Activated naive CD4-positive, alpha-beta T cell treated with anti-CD3 and anti-CD28 coated beads for 36 hours (primary cell): ENCODE measurements at regions not wholly inside any gene's neighbourhood (a gene's known extent, or its start where the extent isn't known, plus 50 kb on each side); places are given as distances from the start of the nearest gene placed in this dataset.
"Not testable (repeated sequence)": the region's sequence is repeated elsewhere in the genome, so short reads cannot be mapped to it uniquely, and the experiment has no call there.

Experiments
- CTCF ChIA-PET: fragments of 350-600 bp; sonication (Branson Sonifier 250); formaldehyde crosslinking; loops from one replicate; lab custom pipeline; 2021; ENCODE audit warnings: antibody characterized with exemption; lab: Charles Lee
- DNase-seq: peaks from one replicate; pipeline ENCODE4 v3.0.0-alpha.2; 2020
- H3K27ac Mint-ChIP-seq: one replicate; pipeline ENCODE4 v1.8.0; 2021; ENCODE audit warnings: mild to moderate bottlenecking, mixed read lengths
- H3K27me3 Mint-ChIP-seq: one replicate; pipeline ENCODE4 v1.8.0; 2021; ENCODE audit warnings: low read depth, mixed read lengths
- H3K36me3 Mint-ChIP-seq: one replicate; pipeline ENCODE4 v1.8.0; 2021; ENCODE audit warnings: low read depth, mixed read lengths
- H3K4me1 Mint-ChIP-seq: one replicate; pipeline ENCODE4 v1.8.0; 2021; ENCODE audit warnings: low read depth, mixed read lengths
- H3K4me3 Mint-ChIP-seq: one replicate; pipeline ENCODE4 v1.8.0; 2021; ENCODE audit warnings: mild to moderate bottlenecking, moderate library complexity, mixed read lengths
- H3K9me3 Mint-ChIP-seq: one replicate; pipeline ENCODE4 v1.8.0; 2021; ENCODE audit warnings: mixed read lengths
- intact Hi-C: fragments of 100-400 bp; cut with micrococcal nuclease; formaldehyde crosslinking; loops from one replicate; pipeline ENCODE4 v1.15.1; 2023

GRCh38 chr9:108033976-108034964, 544.7 kb upstream of the KLF4 start:
- peaks cover 7% of the 10 kb centered on the region for H3K9me3 Mint-ChIP-seq
- no peaks in the 10 kb centered on the region for H3K4me1 Mint-ChIP-seq
- CTCF ChIA-PET: no interaction called here
- H3K27ac Mint-ChIP-seq: no peak overlapping the region
- intact Hi-C loops: no loop called here
- no peak overlapping the region for H3K4me3 Mint-ChIP-seq
- H3K27me3 Mint-ChIP-seq: peaks cover 3% of the 10 kb centered on the region
- no peak for DNase-seq
- no peaks in the 10 kb centered on the region for H3K36me3 Mint-ChIP-seq

GRCh38 chr9:108032079-108032478, 542.5 kb upstream of the KLF4 start:
- H3K4me1 Mint-ChIP-seq, intact Hi-C loops, DNase-seq, H3K27ac Mint-ChIP-seq, H3K27me3 Mint-ChIP-seq, H3K4me3 Mint-ChIP-seq, H3K36me3 Mint-ChIP-seq, CTCF ChIA-PET: not testable (repeated sequence)
- peaks cover 11% of the 10 kb centered on the region for H3K9me3 Mint-ChIP-seq

- peaks cover 11% of the 10 kb centered on the region for H3K9me3 Mint-ChIP-seq
- H3K36me3 Mint-ChIP-seq, H3K4me3 Mint-ChIP-seq, H3K27me3 Mint-ChIP-seq, intact Hi-C loops, DNase-seq, H3K4me1 Mint-ChIP-seq, CTCF ChIA-PET, H3K27ac Mint-ChIP-seq: not testable (repeated sequence)
Observed at GRCh38 chr9:108031221-108031620, 541.7 kb upstream of the KLF4 start.

GRCh38 chr9:108026718-108027117, 537.1 kb upstream of the KLF4 start:
- H3K4me1 Mint-ChIP-seq, H3K4me3 Mint-ChIP-seq, H3K36me3 Mint-ChIP-seq, H3K27ac Mint-ChIP-seq, H3K27me3 Mint-ChIP-seq, DNase-seq, intact Hi-C loops, CTCF ChIA-PET: not testable (repeated sequence)
- H3K9me3 Mint-ChIP-seq: peaks cover 13% of the 10 kb centered on the region

- Mint-ChIP-seq H3K27ac (no peak overlapping the region), H3K4me1 (no peaks in the 10 kb centered on the region), H3K9me3 (peaks cover 7% of the 10 kb centered on the region), H3K36me3 (no peaks in the 10 kb centered on the region), H3K27me3 (no peaks in the 10 kb centered on the region), H3K4me3 (no peak overlapping the region)
- intact Hi-C loops: no loop called here
- DNase-seq: no peak
- CTCF ChIA-PET: no interaction called here
Observed at GRCh38 chr9:108024604-108025003, 535.0 kb upstream of the KLF4 start.

GRCh38 chr9:108022246-108022935, 532.8 kb upstream of the KLF4 start:
- no peak overlapping the region for H3K27ac Mint-ChIP-seq
- CTCF ChIA-PET: no interaction called here
- no peaks in the 10 kb centered on the region for H3K4me1 Mint-ChIP-seq
- H3K4me3 Mint-ChIP-seq: no peak overlapping the region
- intact Hi-C loops: no loop called here
- DNase-seq: no peak
- H3K27me3 Mint-ChIP-seq: no peaks in the 10 kb centered on the region
- H3K36me3 Mint-ChIP-seq: no peaks in the 10 kb centered on the region
- peaks cover 2% of the 10 kb centered on the region for H3K9me3 Mint-ChIP-seq

GRCh38 chr9:108021096-108021710, 531.6 kb upstream of the KLF4 start:
- Mint-ChIP-seq H3K27me3 (no peaks in the 10 kb centered on the region), H3K9me3 (peaks cover 4% of the 10 kb centered on the region), H3K27ac (no peak overlapping the region), H3K4me3 (no peak overlapping the region), H3K36me3 (no peaks in the 10 kb centered on the region), H3K4me1 (no peaks in the 10 kb centered on the region)
- CTCF ChIA-PET: no interaction called here
- no peak for DNase-seq
- intact Hi-C loops: no loop called here

GRCh38 chr9:108019821-108020220, 530.3 kb upstream of the KLF4 start:
- peaks cover 2% of the 10 kb centered on the region for H3K9me3 Mint-ChIP-seq
- intact Hi-C loops: no loop called here

GRCh38 chr9:108017671-108018070, 528.1 kb upstream of the KLF4 start:
- Mint-ChIP-seq H3K36me3 (no peaks in the 10 kb centered on the region), H3K4me1 (no peaks in the 10 kb centered on the region)

More at GRCh38 chr9:108019821-108020220, 530.3 kb upstream of the KLF4 start:
- no peaks in the 10 kb centered on the region for H3K4me1 Mint-ChIP-seq
- CTCF ChIA-PET: no interaction called here
- no peak overlapping the region for H3K4me3 Mint-ChIP-seq
- DNase-seq: no peak
- no peaks in the 10 kb centered on the region for H3K36me3 Mint-ChIP-seq
- no peaks in the 10 kb centered on the region for H3K27me3 Mint-ChIP-seq
- no peak overlapping the region for H3K27ac Mint-ChIP-seq

GRCh38 chr9:108016446-108016845, 526.9 kb upstream of the KLF4 start:
- Mint-ChIP-seq H3K27me3 (no peaks in the 10 kb centered on the region), H3K4me3 (no peak overlapping the region)
- intact Hi-C loops: no loop called here

More at GRCh38 chr9:108017671-108018070, 528.1 kb upstream of the KLF4 start:
- DNase-seq: no peak
- intact Hi-C loops: no loop called here
- Mint-ChIP-seq H3K27me3 (no peaks in the 10 kb centered on the region), H3K27ac (no peak overlapping the region), H3K9me3 (peaks cover 4% of the 10 kb centered on the region), H3K4me3 (no peak overlapping the region)
- CTCF ChIA-PET: no interaction called here

GRCh38 chr9:108015690-108016089, 526.1 kb upstream of the KLF4 start:
- H3K4me3 Mint-ChIP-seq: no peak overlapping the region
- H3K9me3 Mint-ChIP-seq: peaks cover 4% of the 10 kb centered on the region
- no peaks in the 10 kb centered on the region for H3K36me3 Mint-ChIP-seq
- no peak overlapping the region for H3K27ac Mint-ChIP-seq
- H3K4me1 Mint-ChIP-seq: no peaks in the 10 kb centered on the region
- CTCF ChIA-PET: no interaction called here
- DNase-seq: no peak
- H3K27me3 Mint-ChIP-seq: no peaks in the 10 kb centered on the region
- intact Hi-C loops: no loop called here

More at GRCh38 chr9:108016446-108016845, 526.9 kb upstream of the KLF4 start:
- Mint-ChIP-seq H3K36me3 (no peaks in the 10 kb centered on the region), H3K27ac (no peak overlapping the region), H3K4me1 (no peaks in the 10 kb centered on the region), H3K9me3 (peaks cover 4% of the 10 kb centered on the region)
- CTCF ChIA-PET: no interaction called here
- DNase-seq: no peak

GRCh38 chr9:108014353-108014752, 524.8 kb upstream of the KLF4 start:
- DNase-seq: no peak
- Mint-ChIP-seq H3K27me3 (no peaks in the 10 kb centered on the region), H3K4me1 (no peaks in the 10 kb centered on the region), H3K9me3 (peaks cover 4% of the 10 kb centered on the region), H3K36me3 (no peaks in the 10 kb centered on the region), H3K27ac (no peak overlapping the region), H3K4me3 (no peak overlapping the region)
- CTCF ChIA-PET: no interaction called here
- intact Hi-C loops: no loop called here
